Brain microvascular endothelial cell (primary cell): ENCODE measurements at regions not wholly inside any gene's neighbourhood (a gene's known extent, or its start where the extent isn't known, plus 50 kb on each side); places are given as distances from the start of the nearest gene placed in this dataset.

Experiments used
- DNase-seq: peaks from one replicate; pipeline ENCODE4 v3.0.0-alpha.2; 2020
- H3K27ac ChIP-seq: fragments of 250-450 bp; sonication (Bioruptor Pico); 2 replicates; pipeline ENCODE4 v1.5.1; 2020; ENCODE audit warnings: mild to moderate bottlenecking, moderate library complexity
- H3K27me3 ChIP-seq: fragments of 250-450 bp; sonication (Bioruptor Pico); replicated peaks from 2 replicates; pipeline ENCODE4 v1.5.1; 2020; ENCODE audit warnings: mild to moderate bottlenecking
- H3K36me3 ChIP-seq: fragments of 250-450 bp; sonication (Bioruptor Pico); replicated peaks from 2 replicates; pipeline ENCODE4 v1.5.1; 2020; ENCODE audit warnings: mild to moderate bottlenecking
- H3K4me3 ChIP-seq: 2 replicates; pipeline ENCODE4 v1.5.1; 2011; ENCODE audit warnings: low read depth, mild to moderate bottlenecking, control low read depth, low read length, moderate library complexity
- CTCF ChIP-seq: IDR thresholded peaks from 2 replicates; pipeline ENCODE4 v1.5.1; 2011; ENCODE audit warnings: low read depth, mild to moderate bottlenecking, moderate library complexity, low read length, control low read depth, inconsistent platforms; ENCODE audit errors: missing control alignments
- in situ Hi-C: cut with HindIII; loops from 2 replicates; pipeline ENCODE4 v1.10.0; 2017; ENCODE audit warnings: low sequenced_read_pairs, low pct_ligation_motif_present

GRCh38 chr3:135440233-135440632 lies 525.3 kb upstream of the PPP2R3A start:
- Histone ChIP-seq H3K36me3 (no peaks in the 10 kb centered on the region), H3K27me3 (no peaks in the 10 kb centered on the region), H3K27ac (no peak overlapping the region), H3K4me3 (no peak overlapping the region)
- in situ Hi-C loops: no loop called here
- TF ChIP-seq CTCF: no peak
- DNase-seq: no peak

DNA sequence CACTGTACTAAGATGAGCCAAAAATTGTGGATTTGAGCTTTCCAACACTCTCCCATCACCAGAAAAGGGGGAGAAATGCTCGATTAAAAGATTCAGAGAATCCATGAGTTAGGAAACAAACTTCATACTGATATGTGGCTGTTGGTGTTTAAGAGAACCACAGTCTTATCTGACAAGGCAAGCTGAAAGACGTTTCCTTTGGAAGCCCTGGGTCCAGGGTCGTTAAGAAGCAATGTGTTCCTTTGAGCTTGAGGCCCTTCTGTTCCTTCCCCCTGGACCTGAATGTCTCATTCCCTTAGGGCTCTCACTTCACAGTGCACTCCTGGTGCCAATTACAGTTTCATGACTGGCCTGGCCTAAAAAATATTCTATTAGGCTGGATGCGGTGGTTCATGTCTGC lies 524.8 kb upstream of the PPP2R3A start:
- no peak for TF ChIP-seq CTCF
- H3K27me3 ChIP-seq: no peaks in the 10 kb centered on the region
- no peak overlapping the region for H3K4me3 ChIP-seq
- no peak for DNase-seq
- in situ Hi-C loops: no loop called here
- H3K27ac ChIP-seq: no peak overlapping the region
- H3K36me3 ChIP-seq: no peaks in the 10 kb centered on the region

GRCh38 chr3:135444058-135444457 lies 521.5 kb upstream of the PPP2R3A start:
- no peak for DNase-seq
- in situ Hi-C loops: no loop called here
- no peak for TF ChIP-seq CTCF

DNA sequence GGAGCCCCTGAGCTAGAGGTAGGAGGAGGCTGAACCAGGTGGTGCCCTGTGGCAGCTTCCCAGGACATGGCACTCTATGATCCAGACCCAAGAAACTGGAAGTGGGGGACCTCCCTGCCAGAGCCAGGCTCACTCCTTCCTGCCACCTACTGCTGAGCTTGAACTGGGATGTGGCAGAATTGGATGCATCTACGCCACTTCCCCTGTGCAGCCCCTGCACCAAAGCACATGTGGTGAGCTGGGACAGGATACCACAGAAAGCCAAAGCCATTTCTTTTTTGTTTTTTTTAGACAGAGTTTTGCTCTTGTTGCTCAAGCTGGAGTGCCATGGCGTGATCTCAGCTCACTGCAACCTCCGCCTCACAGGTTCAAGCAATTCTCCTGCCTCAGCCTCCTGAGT lies 518.0 kb upstream of the PPP2R3A start:
- in situ Hi-C loops: no loop called here
- H3K36me3 ChIP-seq: no peaks in the 10 kb centered on the region
- no peak overlapping the region for H3K4me3 ChIP-seq
- DNase-seq: no peak
- no peak for TF ChIP-seq CTCF
- H3K27ac ChIP-seq: no peak overlapping the region
- H3K27me3 ChIP-seq: no peaks in the 10 kb centered on the region

More at GRCh38 chr3:135444058-135444457, 521.5 kb upstream of the PPP2R3A start:
- no peaks in the 10 kb centered on the region for H3K36me3 ChIP-seq
- no peaks in the 10 kb centered on the region for H3K27me3 ChIP-seq
- H3K27ac ChIP-seq: no peak overlapping the region
- H3K4me3 ChIP-seq: no peak overlapping the region

- Histone ChIP-seq H3K27me3 (no peaks in the 10 kb centered on the region), H3K36me3 (no peaks in the 10 kb centered on the region), H3K27ac (no peak overlapping the region), H3K4me3 (no peak overlapping the region)
- no peak for TF ChIP-seq CTCF
- in situ Hi-C loops: no loop called here
- DNase-seq: no peak
Observed at GRCh38 chr3:135448520-135448919, 517.0 kb upstream of the PPP2R3A start.

GRCh38 chr3:135449046-135449445 lies 516.5 kb upstream of the PPP2R3A start:
- Histone ChIP-seq H3K36me3 (no peaks in the 10 kb centered on the region), H3K27me3 (no peaks in the 10 kb centered on the region), H3K4me3 (no peak overlapping the region), H3K27ac (no peak overlapping the region)
- DNase-seq: no peak
- in situ Hi-C loops: no loop called here
- no peak for TF ChIP-seq CTCF
